PC-3 (cell line): ENCODE measurements at regions not wholly inside any gene's neighbourhood (a gene's known extent, or its start where the extent isn't known, plus 50 kb on each side); places are given as distances from the start of the nearest gene placed in this dataset.

Source experiments
- EZH2phosphoT487 ChIP-seq: fragments of 300-600 bp; sonication (generic); IDR thresholded peaks from 2 replicates; pipeline ENCODE4 v1.6.1; 2018; ENCODE audit warnings: mild to moderate bottlenecking, antibody characterized with exemption, low read length, borderline replicate concordance
- TF ChIP-seq, protein P1 (sequence below): fragments of 300-600 bp; sonication (generic); conservative IDR thresholded peaks from 2 replicates; pipeline ENCODE4 v1.5.1; 2017; ENCODE audit warnings: antibody characterized with exemption, low read depth, mild to moderate bottlenecking, low read length

DNA sequence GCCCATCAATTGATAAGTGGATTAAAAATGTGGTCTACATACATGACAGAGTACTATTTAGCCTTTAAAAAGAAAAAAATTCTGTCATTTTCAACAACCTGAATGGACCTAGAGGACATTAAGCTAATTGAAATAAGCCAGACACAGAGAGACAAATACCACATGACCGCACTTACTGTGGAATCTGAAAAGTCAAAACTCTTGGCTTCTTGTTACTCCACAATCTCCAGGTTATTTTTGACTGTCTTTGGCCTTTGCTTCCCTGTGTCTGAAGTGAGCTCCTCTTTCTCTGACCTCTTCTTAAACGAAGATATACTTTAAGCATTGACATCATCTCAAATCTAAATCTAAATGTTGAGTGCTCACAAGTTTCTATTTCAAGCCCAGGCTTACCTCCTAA lies 265.5 kb upstream of the ADRA1B start:
- TF ChIP-seq, protein P1, sequence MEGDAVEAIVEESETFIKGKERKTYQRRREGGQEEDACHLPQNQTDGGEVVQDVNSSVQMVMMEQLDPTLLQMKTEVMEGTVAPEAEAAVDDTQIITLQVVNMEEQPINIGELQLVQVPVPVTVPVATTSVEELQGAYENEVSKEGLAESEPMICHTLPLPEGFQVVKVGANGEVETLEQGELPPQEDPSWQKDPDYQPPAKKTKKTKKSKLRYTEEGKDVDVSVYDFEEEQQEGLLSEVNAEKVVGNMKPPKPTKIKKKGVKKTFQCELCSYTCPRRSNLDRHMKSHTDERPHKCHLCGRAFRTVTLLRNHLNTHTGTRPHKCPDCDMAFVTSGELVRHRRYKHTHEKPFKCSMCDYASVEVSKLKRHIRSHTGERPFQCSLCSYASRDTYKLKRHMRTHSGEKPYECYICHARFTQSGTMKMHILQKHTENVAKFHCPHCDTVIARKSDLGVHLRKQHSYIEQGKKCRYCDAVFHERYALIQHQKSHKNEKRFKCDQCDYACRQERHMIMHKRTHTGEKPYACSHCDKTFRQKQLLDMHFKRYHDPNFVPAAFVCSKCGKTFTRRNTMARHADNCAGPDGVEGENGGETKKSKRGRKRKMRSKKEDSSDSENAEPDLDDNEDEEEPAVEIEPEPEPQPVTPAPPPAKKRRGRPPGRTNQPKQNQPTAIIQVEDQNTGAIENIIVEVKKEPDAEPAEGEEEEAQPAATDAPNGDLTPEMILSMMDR = no peak
- TF ChIP-seq EZH2phosphoT487 = no peak
